GM18951 (cell line): ENCODE measurements at regions not wholly inside any gene's neighbourhood (a gene's known extent, or its start where the extent isn't known, plus 50 kb on each side); places are given as distances from the start of the nearest gene placed in this dataset.
"Not testable (repeated sequence)": the region's sequence is repeated elsewhere in the genome, so short reads cannot be mapped to it uniquely, and the experiment has no call there.

ENCODE experiments used
- POLR2A ChIP-seq: IDR thresholded peaks from 4 replicates; pipeline ENCODE4 v1.6.1; 2011; ENCODE audit warnings: mild to moderate bottlenecking; ENCODE audit not compliant: insufficient read length, insufficient read depth; ENCODE audit errors: extremely low read depth
- in situ Hi-C: fragments of 300-500 bp; cut with MboI; formaldehyde crosslinking; loops from one replicate; pipeline ENCODE4 v1.12.0; 2022; ENCODE audit warnings: low sequenced_read_pairs, mixed read lengths, inconsistent platforms; ENCODE audit not compliant: unreplicated experiment

GRCh38 chr6:138664745-138665144 is 108.8 kb upstream of the CCDC28A start:
- in situ Hi-C loops: no loop called here
- no peak for TF ChIP-seq POLR2A

DNA sequence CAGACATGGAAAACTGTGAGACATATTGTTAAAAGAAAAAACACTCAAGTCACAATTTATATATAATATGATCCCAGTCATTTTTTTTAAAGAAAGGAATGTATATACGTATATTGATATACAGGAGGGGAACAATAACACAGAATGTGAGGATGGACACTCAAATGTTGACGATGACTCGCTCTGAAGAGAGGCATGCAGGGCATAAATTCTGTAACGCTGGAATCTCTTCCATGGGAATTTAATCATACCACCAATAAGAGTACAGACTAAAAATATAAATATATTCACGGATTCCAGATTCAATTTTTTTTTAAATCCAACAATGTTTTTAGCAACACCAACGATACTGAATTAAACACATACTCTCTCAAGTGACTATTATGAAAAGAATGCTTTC is 106.9 kb upstream of the CCDC28A start:
- TF ChIP-seq POLR2A: no peak
- in situ Hi-C loops: no loop called here

GRCh38 chr6:138667408-138667807 is 106.2 kb upstream of the CCDC28A start:
- TF ChIP-seq POLR2A: no peak
- in situ Hi-C loops: no loop called here

DNA sequence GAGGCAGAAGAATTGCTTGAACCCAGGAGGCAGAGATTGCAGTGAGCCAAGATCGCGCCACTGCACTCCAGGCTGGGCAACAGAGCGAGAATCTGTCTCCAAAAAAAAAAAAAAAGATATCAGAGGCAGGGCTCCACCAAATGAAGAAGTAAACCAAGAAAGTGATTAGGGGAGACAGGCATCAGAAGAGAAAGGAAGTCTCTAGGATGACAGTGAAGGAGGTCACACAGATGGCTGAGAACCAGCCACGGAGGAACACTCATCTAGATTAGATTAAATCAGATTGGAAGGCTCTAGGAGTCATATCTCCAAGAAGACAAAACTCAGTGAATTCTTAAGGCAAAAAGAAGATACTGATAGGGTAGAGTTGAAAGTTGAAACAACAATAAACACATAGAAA is 102.2 kb upstream of the CCDC28A start:
- in situ Hi-C loops: no loop called here
- no peak for TF ChIP-seq POLR2A

DNA sequence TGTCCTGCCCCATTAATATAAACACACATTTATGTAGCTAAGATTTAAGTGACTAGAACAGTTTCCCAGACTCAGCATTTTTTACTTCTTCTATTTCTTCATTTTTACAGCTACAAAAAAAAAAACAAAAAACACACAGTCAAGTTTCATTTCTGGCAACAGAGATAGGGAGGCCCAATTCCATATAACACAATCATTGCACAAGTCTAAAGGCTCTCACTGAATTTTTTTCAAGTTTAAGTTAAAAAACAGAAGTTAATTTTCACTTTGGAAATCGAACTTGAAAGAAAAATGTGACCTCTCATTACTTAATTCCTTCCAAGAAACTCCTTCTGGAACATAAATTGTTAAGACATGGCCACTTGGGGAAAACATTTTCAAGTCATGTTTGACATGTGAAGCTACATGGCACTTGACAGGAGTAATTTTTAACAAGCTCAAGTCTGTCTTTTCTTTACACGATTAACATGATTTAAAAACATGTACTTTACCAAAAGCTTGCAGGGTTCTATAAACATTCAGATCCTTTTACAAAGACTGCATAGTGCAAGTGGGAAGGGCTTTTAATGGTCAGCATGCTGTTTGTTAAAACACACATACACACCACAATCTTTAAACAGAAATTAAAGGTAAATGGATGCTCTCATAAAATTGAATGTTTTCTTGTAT is 100.1 kb upstream of the CCDC28A start:
- in situ Hi-C loops: no loop called here
- TF ChIP-seq POLR2A: no peak

- in situ Hi-C loops: not testable (repeated sequence)
Observed at GRCh38 chr6:138674444-138674843, 99.1 kb upstream of the CCDC28A start.

GRCh38 chr6:138677538-138677937 is 96.0 kb upstream of the CCDC28A start:
- no peak for TF ChIP-seq POLR2A
- in situ Hi-C loops: no loop called here

- in situ Hi-C loops: no loop called here
- TF ChIP-seq POLR2A: no peak
Observed at GRCh38 chr6:138678168-138678567, 95.4 kb upstream of the CCDC28A start.

DNA sequence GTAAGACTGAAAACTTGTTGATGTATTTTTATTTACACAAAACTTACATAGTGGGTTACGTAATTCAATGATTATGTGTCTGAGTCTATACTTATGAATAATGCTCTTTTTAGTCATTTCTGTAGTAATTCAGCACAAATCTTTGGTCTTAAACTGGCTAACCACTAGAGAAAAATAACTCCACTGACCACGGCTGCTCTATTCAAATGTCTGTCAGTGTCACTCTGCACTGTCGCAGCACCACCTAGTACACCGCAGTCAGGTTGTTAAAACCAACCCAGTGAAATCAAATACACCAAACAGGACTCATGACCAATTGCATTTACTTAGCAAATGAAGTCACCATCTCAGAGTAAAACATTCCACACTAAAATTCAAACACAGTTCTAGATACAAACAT is 93.5 kb upstream of the CCDC28A start:
- TF ChIP-seq POLR2A: no peak
- in situ Hi-C loops: no loop called here

- in situ Hi-C loops: no loop called here
- no peak for TF ChIP-seq POLR2A
Observed at GRCh38 chr6:138681627-138682026, 91.9 kb upstream of the CCDC28A start.

DNA sequence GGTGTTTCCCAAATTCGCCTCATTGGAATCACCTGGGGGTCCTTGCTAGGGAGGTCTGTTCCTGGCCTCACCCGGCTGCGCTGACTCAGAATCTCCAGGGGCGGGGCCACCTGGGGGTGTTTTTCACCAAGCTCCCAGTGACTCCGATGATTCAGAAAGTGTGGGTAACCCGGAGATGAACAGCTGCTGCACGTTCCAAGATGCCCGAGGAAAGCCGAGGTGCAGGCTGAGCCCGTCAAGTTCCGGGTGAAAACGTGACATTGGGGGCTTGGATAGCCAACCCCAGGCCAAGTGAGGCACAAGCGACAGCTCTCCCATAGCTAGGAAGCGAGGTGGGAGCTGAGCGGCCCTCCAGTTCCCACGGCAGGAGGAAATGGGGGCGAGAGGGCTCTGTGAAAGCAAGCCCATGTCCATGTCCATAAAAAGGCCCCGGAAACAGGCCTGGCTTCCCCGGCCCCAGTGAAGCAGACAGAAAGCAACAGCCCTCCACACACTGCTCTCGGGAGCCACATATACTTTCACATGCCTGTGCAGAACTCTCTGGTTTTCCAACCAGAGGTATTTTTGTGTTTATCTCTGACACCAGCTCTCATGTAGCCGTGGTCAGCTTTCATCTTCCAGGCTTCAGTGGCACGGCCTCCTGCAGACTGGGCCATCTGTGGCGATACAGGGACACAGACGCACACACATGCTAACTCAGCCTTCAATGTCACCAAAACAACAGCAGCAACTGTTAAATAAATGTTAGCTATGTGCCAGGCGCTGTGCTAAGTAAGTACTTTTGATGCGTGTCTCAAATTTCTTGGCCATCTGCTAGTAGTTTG is 90.7 kb upstream of the CCDC28A start:
- no peak for TF ChIP-seq POLR2A
- in situ Hi-C loops: no loop called here

DNA sequence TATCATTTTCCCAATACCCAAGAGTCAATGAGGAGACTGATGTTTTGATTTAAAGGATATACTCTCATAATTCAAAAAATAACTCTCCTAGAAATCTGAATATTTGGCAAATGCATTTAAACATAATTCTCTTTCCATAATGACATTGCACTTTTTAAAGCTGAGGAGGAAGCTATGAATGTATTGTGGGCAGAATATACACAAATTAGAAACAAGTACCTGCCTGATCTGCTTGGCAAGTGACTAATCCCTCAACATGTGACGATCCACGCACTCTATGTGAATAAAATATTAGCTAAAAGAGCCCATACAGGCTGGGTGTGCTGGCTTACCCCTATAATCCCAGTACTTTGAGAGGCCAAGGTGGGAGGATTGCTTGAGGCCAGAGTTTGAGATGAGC is 88.3 kb upstream of the CCDC28A start:
- in situ Hi-C loops: no loop called here
- no peak for TF ChIP-seq POLR2A

- TF ChIP-seq POLR2A: no peak
- in situ Hi-C loops: no loop called here
Observed at GRCh38 chr6:138685781-138686180, 87.8 kb upstream of the CCDC28A start.

DNA sequence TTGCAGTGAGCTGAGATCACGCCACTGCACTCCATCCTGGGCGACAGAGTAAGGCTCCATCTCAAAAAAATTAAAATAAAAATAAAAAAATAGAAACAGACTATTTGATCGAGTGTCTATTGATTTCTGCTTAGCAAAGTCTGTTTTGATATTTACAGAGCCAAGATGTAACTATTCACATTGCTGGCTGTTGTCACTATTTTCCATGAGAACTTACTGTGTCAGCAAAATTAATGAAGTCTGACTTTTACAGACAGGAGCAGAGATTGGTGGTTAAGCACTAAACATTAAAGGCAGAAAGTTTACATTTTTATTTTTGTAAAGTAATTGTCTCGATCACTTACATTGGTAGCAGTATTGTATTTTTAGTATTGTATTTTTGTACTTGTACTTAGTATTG is 85.0 kb upstream of the CCDC28A start:
- no peak for TF ChIP-seq POLR2A
- in situ Hi-C loops: no loop called here

DNA sequence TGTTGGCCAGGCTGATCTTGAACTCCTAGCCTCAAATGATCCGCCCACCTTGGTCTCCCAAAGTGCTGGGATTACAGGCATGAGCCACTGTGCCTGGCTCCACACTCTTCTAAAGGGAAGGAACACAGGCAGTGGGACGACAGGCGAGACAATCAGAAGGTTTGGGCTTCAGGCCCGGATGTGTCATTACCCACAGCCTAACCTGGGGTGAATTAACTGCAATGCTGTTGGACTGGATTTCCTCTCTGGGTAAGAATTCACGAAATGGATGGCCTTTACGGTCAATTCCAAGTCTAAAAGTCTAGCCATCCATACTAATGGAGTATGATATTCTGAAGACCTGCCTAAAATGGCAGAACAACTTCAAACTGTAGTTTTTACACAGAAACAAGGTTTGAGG is 83.7 kb upstream of the CCDC28A start:
- no peak for TF ChIP-seq POLR2A
- in situ Hi-C loops: no loop called here
